ENCODE measurements at regions not wholly inside any gene's neighbourhood (a gene's known extent, or its start where the extent isn't known, plus 50 kb on each side); places are given as distances from the start of the nearest gene placed in this dataset.

GRCh38 chr17:71378741-71379140, 742.1 kb upstream of the SOX9 start:
- TF ChIP-seq CTCF (IDR thresholded peaks at IDR 0.05; ENCODE audit: poor library complexity) (no peak), EZH2 (IDR thresholded peaks at IDR 0.05; ENCODE audit: borderline replicate concordance) (no peak)

Measured in hepatocyte (in vitro differentiated cells).